ENCODE measurements at regions not wholly inside any gene's neighbourhood (a gene's known extent, or its start where the extent isn't known, plus 50 kb on each side); places are given as distances from the start of the nearest gene placed in this dataset.
"Not testable (repeated sequence)": the region's sequence is repeated elsewhere in the genome, so short reads cannot be mapped to it uniquely, and the experiment has no call there.

DNA sequence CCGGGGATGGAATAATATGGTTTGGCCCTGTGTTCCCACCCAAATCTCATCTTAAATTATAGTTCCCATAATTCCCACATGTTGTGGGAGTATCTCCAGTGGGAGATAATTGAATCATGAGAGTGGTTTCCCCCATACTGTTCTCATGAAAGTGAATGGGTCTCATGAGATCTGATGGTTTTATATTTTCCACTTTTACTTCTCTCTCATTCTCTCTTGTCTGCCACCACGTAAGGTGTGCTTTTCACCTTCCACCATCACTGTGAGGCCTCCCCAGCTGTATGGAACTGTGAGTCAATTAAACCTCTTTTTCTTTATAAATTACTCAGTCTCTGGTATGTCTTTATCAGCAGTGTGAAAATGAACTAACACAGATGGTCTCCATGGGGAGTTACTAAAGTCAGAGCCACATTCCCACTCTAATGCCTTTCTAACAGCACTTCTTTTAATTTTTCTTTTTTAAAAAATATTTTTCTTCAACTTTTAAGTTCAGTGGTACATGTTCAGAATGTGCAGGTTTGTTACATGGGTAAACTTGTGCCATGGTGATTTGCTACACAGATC is 306.6 kb downstream of the DTHD1 start:
- DNase-seq (ENCODE audit: low read depth) = no peak
- H3K4me3 ChIP-seq (ENCODE audit: low read depth, low read length) = no peak overlapping the region
- TF ChIP-seq MAX (IDR thresholded peaks at IDR 0.05; ENCODE audit: low read depth, low read length) (no peak), POLR2A (IDR thresholded peaks at IDR 0.05; ENCODE audit: extremely low read depth, insufficient read length) (no peak), MYC (IDR thresholded peaks at IDR 0.05; ENCODE audit: low read depth, low read length) (no peak)
- TF ChIP-seq, protein P1, sequence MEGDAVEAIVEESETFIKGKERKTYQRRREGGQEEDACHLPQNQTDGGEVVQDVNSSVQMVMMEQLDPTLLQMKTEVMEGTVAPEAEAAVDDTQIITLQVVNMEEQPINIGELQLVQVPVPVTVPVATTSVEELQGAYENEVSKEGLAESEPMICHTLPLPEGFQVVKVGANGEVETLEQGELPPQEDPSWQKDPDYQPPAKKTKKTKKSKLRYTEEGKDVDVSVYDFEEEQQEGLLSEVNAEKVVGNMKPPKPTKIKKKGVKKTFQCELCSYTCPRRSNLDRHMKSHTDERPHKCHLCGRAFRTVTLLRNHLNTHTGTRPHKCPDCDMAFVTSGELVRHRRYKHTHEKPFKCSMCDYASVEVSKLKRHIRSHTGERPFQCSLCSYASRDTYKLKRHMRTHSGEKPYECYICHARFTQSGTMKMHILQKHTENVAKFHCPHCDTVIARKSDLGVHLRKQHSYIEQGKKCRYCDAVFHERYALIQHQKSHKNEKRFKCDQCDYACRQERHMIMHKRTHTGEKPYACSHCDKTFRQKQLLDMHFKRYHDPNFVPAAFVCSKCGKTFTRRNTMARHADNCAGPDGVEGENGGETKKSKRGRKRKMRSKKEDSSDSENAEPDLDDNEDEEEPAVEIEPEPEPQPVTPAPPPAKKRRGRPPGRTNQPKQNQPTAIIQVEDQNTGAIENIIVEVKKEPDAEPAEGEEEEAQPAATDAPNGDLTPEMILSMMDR (IDR thresholded peaks at IDR 0.05; ENCODE audit: low read depth, low read length) = no peak

DNA sequence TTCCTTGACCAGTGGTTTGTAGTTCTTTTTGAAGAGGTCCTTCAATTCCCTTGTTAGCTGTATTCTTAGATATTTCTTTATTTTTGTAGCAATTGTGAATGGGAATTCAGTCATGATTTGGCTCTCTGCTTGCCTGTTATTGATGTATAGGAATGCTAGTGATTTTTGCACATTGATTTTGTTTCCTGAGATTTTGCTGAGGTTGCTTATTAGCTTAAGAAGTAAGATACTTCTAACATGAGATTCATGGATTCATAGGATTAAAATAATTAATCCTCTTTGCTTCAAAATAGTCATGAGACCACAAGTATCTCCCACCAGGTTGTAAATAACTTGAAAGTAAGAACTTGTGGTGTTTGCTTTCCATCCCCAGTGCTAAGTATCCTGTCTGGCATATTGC is 308.9 kb downstream of the DTHD1 start:
- DNase-seq (ENCODE audit: low read depth) = no peak
- no peak overlapping the region for H3K4me3 ChIP-seq (ENCODE audit: low read depth, low read length)
- TF ChIP-seq POLR2A (IDR thresholded peaks at IDR 0.05; ENCODE audit: extremely low read depth, insufficient read length) (no peak), MYC (IDR thresholded peaks at IDR 0.05; ENCODE audit: low read depth, low read length) (no peak), MAX (IDR thresholded peaks at IDR 0.05; ENCODE audit: low read depth, low read length) (no peak)
- TF ChIP-seq, protein P1 (IDR thresholded peaks at IDR 0.05; ENCODE audit: low read depth, low read length) = no peak

DNA sequence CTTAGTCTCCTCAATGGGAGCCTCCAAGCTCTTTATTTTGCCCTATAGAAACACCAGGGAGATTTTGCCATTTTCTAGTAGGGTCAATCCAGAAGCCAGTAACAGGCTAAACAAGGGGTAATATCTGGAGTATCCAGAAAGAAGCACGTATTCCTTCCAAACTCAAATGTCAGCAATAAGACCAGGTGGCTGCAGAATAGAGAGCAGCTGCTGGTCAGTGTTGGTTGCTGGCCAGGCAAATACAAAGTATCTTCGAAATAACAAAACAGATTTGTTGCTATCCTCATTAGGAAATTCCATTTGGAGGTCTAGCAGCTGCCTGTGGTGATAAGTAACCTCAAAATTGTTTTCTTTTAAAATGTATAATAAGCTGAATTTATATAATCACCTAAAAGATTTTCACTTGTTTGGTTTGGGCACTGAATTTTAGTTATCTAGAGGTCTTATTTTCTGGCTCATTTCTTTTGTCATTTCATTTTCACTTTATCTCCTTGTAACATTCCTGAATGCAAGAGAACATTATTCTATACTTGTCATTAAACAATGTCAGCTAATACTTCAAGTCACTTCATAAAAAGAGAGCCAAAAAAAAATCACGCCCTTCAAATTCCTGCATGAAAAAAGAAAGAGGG is 320.6 kb downstream of the DTHD1 start:
- no peak for DNase-seq (ENCODE audit: low read depth)
- TF ChIP-seq, protein P1 (IDR thresholded peaks at IDR 0.05; ENCODE audit: low read depth, low read length) = no peak
- TF ChIP-seq POLR2A (IDR thresholded peaks at IDR 0.05; ENCODE audit: extremely low read depth, insufficient read length) (no peak), MAX (IDR thresholded peaks at IDR 0.05; ENCODE audit: low read depth, low read length) (no peak), MYC (IDR thresholded peaks at IDR 0.05; ENCODE audit: low read depth, low read length) (no peak)
- H3K4me3 ChIP-seq (ENCODE audit: low read depth, low read length) = no peak overlapping the region

GRCh38 chr4:36609661-36610060 is 328.2 kb downstream of the DTHD1 start:
- TF ChIP-seq MAX (IDR thresholded peaks at IDR 0.05; ENCODE audit: low read depth, low read length) (no peak), MYC (IDR thresholded peaks at IDR 0.05; ENCODE audit: low read depth, low read length) (no peak), POLR2A (IDR thresholded peaks at IDR 0.05; ENCODE audit: extremely low read depth, insufficient read length) (no peak)
- TF ChIP-seq, protein P1 (IDR thresholded peaks at IDR 0.05; ENCODE audit: low read depth, low read length) = no peak
- no peak for DNase-seq (ENCODE audit: low read depth)
- H3K4me3 ChIP-seq (ENCODE audit: low read depth, low read length) = no peak overlapping the region

- TF ChIP-seq, protein P1 (IDR thresholded peaks at IDR 0.05; ENCODE audit: low read depth, low read length) = no peak
- no peak for TF ChIP-seq MYC (IDR thresholded peaks at IDR 0.05; ENCODE audit: low read depth, low read length)
- no peak for TF ChIP-seq MAX (IDR thresholded peaks at IDR 0.05; ENCODE audit: low read depth, low read length)
- TF ChIP-seq POLR2A (IDR thresholded peaks at IDR 0.05; ENCODE audit: extremely low read depth, insufficient read length) = no peak
- DNase-seq (ENCODE audit: low read depth) = no peak
- H3K4me3 ChIP-seq (ENCODE audit: low read depth, low read length) = no peak overlapping the region
These were observed 329.2 kb downstream of the DTHD1 start for GRCh38 chr4:36610628-36611027.

- H3K4me3 ChIP-seq (ENCODE audit: low read depth, low read length); DNase-seq (ENCODE audit: low read depth): not testable (repeated sequence)
These were observed 331.7 kb downstream of the DTHD1 start for GRCh38 chr4:36613142-36613541.

Data from NB4 (cell line).